Mesendoderm (in vitro differentiated cells): ENCODE measurements at regions not wholly inside any gene's neighbourhood (a gene's known extent, or its start where the extent isn't known, plus 50 kb on each side); places are given as distances from the start of the nearest gene placed in this dataset.

Source experiments
- DNase-seq: peaks from one replicate; pipeline ENCODE4 v3.0.0; 2013
- H2AK5ac ChIP-seq: 2 replicates; pipeline ENCODE4 v1.6.1; 2013; ENCODE audit warnings: low read length, inconsistent platforms
- H2BK120ac ChIP-seq: 2 replicates; pipeline ENCODE4 v1.6.1; 2013; ENCODE audit warnings: low read depth, mild to moderate bottlenecking, low read length, moderate library complexity, mixed read lengths
- H2BK15ac ChIP-seq: replicated peaks from 2 replicates; pipeline ENCODE4 v1.6.1; 2013; ENCODE audit warnings: low read depth, mild to moderate bottlenecking, moderate library complexity
- H2BK5ac ChIP-seq: 2 replicates; pipeline ENCODE4 v1.6.1; 2013; ENCODE audit warnings: low read length, inconsistent platforms
- H3K18ac ChIP-seq: 2 replicates; pipeline ENCODE4 v1.6.1; 2013; ENCODE audit warnings: mild to moderate bottlenecking, low read length, mixed read lengths
- H3K23ac ChIP-seq: one replicate; pipeline ENCODE4 v1.6.1; 2013; ENCODE audit warnings: low read length
- H3K27ac ChIP-seq: 2 replicates; pipeline ENCODE4 v1.5.1; 2013; ENCODE audit warnings: low read depth, mild to moderate bottlenecking, inconsistent platforms, low read length, moderate library complexity
- H3K27me3 ChIP-seq: 2 replicates; pipeline ENCODE4 v1.6.1; 2013; ENCODE audit warnings: low read length, control low read depth, mild to moderate bottlenecking, inconsistent platforms; ENCODE audit not compliant: insufficient read depth, poor library complexity
- H3K36me3 ChIP-seq: 2 replicates; pipeline ENCODE4 v1.6.1; 2013; ENCODE audit warnings: low read length, inconsistent platforms; ENCODE audit not compliant: control insufficient read depth, insufficient read depth
- H3K4ac ChIP-seq: one replicate; pipeline ENCODE4 v1.6.1; 2013; ENCODE audit warnings: low read depth, mild to moderate bottlenecking, low read length, moderate library complexity
- H3K4me1 ChIP-seq: 2 replicates; pipeline ENCODE4 v1.6.1; 2013; ENCODE audit warnings: low read depth, low read length, inconsistent platforms; ENCODE audit not compliant: control insufficient read depth
- H3K4me2 ChIP-seq: 2 replicates; pipeline ENCODE4 v1.6.1; 2013; ENCODE audit warnings: low read length
- H3K4me3 ChIP-seq: 2 replicates; pipeline ENCODE4 v1.5.1; 2013; ENCODE audit warnings: mild to moderate bottlenecking, low read length
- H3K56ac ChIP-seq: one replicate; pipeline ENCODE4 v1.6.1; 2013; ENCODE audit warnings: low read length
- H3K79me1 ChIP-seq: 2 replicates; pipeline ENCODE4 v1.6.1; 2013; ENCODE audit warnings: low read length, inconsistent platforms
- H3K79me2 ChIP-seq: 2 replicates; pipeline ENCODE4 v1.6.1; 2013; ENCODE audit warnings: mild to moderate bottlenecking, low read length; ENCODE audit not compliant: control insufficient read depth, insufficient read depth
- H3K9ac ChIP-seq: 2 replicates; pipeline ENCODE4 v1.6.1; 2013; ENCODE audit warnings: low read length, inconsistent platforms
- H4K5ac ChIP-seq: one replicate; pipeline ENCODE4 v1.6.1; 2013; ENCODE audit warnings: low read length
- H4K8ac ChIP-seq: one replicate; pipeline ENCODE4 v1.6.1; 2013; ENCODE audit warnings: low read depth, mild to moderate bottlenecking, control low read depth, low read length, moderate library complexity
- WGBS: extraction: QIAGEN DNeasy Blood & Tissue Kit; methylation state at CpG from one replicate; pipeline ENCODE4 v1.1.7; 2013; ENCODE audit warnings: low lambda C conversion rate, missing lambda C conversion rate; ENCODE audit not compliant: insufficient coverage; ENCODE audit errors: extremely low coverage; 5-methylcytosine and 5-hydroxymethylcytosine counted together

DNA sequence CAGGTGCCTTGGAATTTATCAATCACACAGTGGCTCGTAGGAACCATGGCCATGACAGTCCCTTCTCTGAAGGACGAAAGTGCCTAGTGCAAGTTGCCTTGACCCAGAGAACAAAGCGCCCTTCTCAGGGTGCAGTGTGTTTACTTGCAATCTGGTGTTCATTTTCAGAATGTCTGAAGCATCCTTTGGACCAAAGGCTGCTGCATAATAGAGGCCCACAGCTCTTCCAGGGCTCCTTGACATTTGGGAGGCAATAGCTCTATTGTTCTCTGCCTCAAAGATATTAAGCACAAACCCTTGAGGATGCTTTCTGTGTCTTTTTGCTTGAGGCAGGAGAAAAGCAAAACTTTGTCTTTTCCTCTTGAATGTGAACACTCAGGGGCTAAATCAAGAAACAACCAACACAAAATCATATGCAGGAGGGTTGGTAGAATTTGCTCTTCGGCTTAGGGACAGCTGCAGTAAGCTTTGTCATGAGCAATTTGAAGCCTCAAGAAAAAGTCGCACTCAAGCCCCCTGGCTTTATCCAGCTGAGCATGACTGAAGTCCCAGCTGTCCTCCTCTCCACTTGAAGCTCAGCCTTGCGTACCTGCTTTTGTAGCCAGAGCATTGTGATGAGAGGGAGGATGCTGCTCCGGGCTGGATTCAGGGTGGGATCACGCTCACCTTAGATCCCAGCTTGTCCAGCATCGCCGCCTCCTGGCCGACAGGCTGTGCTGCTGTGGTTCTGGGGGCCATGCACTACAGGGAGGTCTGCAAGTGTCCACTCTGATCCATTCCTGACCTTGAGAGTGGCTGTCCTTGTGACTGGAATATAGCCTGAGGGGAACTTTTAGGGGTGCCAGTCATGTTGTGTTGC lies 495.4 kb downstream of the CDH26 start:
- no peak overlapping the region for H4K8ac ChIP-seq
- H3K23ac ChIP-seq = no peak overlapping the region
- no peak overlapping the region for H2BK120ac ChIP-seq
- no peak overlapping the region for H3K56ac ChIP-seq
- H3K27me3 ChIP-seq = no peaks in the 10 kb centered on the region
- no peak overlapping the region for H2BK15ac ChIP-seq
- H3K9ac ChIP-seq = no peak overlapping the region
- H3K4me2 ChIP-seq = no peak overlapping the region
- H2BK5ac ChIP-seq = no peak overlapping the region
- no peaks in the 10 kb centered on the region for H3K79me1 ChIP-seq
- H3K36me3 ChIP-seq = no peaks in the 10 kb centered on the region
- H3K4me3 ChIP-seq = no peak overlapping the region
- H3K18ac ChIP-seq = no peak overlapping the region
- H3K4me1 ChIP-seq = no peaks in the 10 kb centered on the region
- no peak overlapping the region for H4K5ac ChIP-seq
- no peak overlapping the region for H2AK5ac ChIP-seq
- DNase-seq = peak; percentile 56
- H3K27ac ChIP-seq = no peak overlapping the region
- no peaks in the 10 kb centered on the region for H3K79me2 ChIP-seq
- no peak overlapping the region for H3K4ac ChIP-seq
- no CpG with 5 or more reads among the region's 11 CpGs for WGBS

- H2BK15ac ChIP-seq = no peak overlapping the region
- no peak overlapping the region for H4K8ac ChIP-seq
- no peak overlapping the region for H4K5ac ChIP-seq
- H3K56ac ChIP-seq = no peak overlapping the region
- no peak overlapping the region for H3K23ac ChIP-seq
- no peak overlapping the region for H2BK5ac ChIP-seq
- no peak for DNase-seq
- H3K4me2 ChIP-seq = no peak overlapping the region
- H3K4me3 ChIP-seq = no peak overlapping the region
- H3K79me1 ChIP-seq = no peaks in the 10 kb centered on the region
- H2BK120ac ChIP-seq = no peak overlapping the region
- WGBS = no CpG with 5 or more reads among the region's 8 CpGs
- H3K4ac ChIP-seq = no peak overlapping the region
- H3K4me1 ChIP-seq = no peaks in the 10 kb centered on the region
- H2AK5ac ChIP-seq = no peak overlapping the region
- no peak overlapping the region for H3K9ac ChIP-seq
- H3K36me3 ChIP-seq = no peaks in the 10 kb centered on the region
- no peak overlapping the region for H3K18ac ChIP-seq
- H3K79me2 ChIP-seq = no peaks in the 10 kb centered on the region
- H3K27me3 ChIP-seq = no peaks in the 10 kb centered on the region
- no peak overlapping the region for H3K27ac ChIP-seq
These were observed 496.3 kb downstream of the CDH26 start for GRCh38 chr20:60454491-60454890.

DNA sequence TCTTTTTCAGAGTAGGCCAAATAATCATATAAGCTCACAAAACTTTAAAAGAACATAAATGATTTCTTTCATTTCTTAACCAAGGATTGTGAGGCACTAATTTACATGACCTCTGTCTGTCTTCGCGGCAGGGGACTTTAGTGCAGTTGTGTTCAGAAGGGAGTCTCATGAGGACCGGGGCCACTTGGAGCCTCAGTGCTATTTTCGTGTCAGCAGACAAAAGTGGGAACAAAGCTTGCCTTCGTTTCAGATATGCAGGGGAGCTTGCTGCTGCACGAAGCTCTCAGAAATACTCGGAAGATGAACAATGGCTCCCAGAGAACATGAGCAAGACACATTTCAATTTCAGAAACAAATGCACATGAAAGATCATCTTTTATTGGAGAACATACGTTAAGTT lies 497.0 kb downstream of the CDH26 start:
- H2BK5ac ChIP-seq = no peak overlapping the region
- no peak overlapping the region for H2AK5ac ChIP-seq
- H3K4me1 ChIP-seq = no peaks in the 10 kb centered on the region
- WGBS = no CpG with 5 or more reads among the region's 8 CpGs
- H3K18ac ChIP-seq = no peak overlapping the region
- H3K79me2 ChIP-seq = no peaks in the 10 kb centered on the region
- no peak overlapping the region for H3K9ac ChIP-seq
- no peak overlapping the region for H3K4me2 ChIP-seq
- no peak overlapping the region for H4K8ac ChIP-seq
- no peak overlapping the region for H2BK15ac ChIP-seq
- no peaks in the 10 kb centered on the region for H3K36me3 ChIP-seq
- H3K4ac ChIP-seq = no peak overlapping the region
- no peak for DNase-seq
- H4K5ac ChIP-seq = no peak overlapping the region
- no peaks in the 10 kb centered on the region for H3K79me1 ChIP-seq
- H3K4me3 ChIP-seq = no peak overlapping the region
- H3K56ac ChIP-seq = no peak overlapping the region
- no peak overlapping the region for H3K23ac ChIP-seq
- H3K27ac ChIP-seq = no peak overlapping the region
- H2BK120ac ChIP-seq = no peak overlapping the region
- no peaks in the 10 kb centered on the region for H3K27me3 ChIP-seq

DNA sequence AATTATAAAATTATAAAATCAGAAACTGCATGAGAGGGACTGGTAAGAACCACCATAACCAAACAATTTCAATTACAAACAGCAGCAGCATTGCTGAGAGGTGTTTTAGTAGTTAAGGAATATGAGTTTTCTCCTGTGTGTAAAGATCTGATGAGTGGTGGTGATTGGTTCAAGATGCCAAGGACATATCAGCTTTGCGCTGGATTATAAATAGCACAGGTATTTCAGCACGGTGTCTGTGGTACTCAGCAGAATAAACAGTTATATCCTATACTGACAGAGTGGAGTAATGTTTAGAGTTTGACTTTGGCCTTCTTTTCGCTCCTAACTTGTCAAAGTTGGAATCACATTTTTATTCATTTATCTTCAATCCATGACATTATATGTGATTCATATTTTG lies 501.0 kb downstream of the CDH26 start:
- Histone ChIP-seq H3K4me2 (no peak overlapping the region), H3K79me1 (no peaks in the 10 kb centered on the region), H3K18ac (no peak overlapping the region), H3K79me2 (no peaks in the 10 kb centered on the region), H2AK5ac (no peak overlapping the region), H3K9ac (no peak overlapping the region), H3K4ac (no peak overlapping the region), H3K4me1 (no peaks in the 10 kb centered on the region), H3K27me3 (no peaks in the 10 kb centered on the region), H3K23ac (no peak overlapping the region), H2BK5ac (no peak overlapping the region), H3K4me3 (no peak overlapping the region), H4K8ac (no peak overlapping the region), H2BK15ac (no peak overlapping the region), H3K36me3 (no peaks in the 10 kb centered on the region), H4K5ac (no peak overlapping the region), H3K56ac (no peak overlapping the region), H2BK120ac (no peak overlapping the region), H3K27ac (no peak overlapping the region)
- no peak for DNase-seq
- no CpG with 5 or more reads among the region's 3 CpGs for WGBS

DNA sequence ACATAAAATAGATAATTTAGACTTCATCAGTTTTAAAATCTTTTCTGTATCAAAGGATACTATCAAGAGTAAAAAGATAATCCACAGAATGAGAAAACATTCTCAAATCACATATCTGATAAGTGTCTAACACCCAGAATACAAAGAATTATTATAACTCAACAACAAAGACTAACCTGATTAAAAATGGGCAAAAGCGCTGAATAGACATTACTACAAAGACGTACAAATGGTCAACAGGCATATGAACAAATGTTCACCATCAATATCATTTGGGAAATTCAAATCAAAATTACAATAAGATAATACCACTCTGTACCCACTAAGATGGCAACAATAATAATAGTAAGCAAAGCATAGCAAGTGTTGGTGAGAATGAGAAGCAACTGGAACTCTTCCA lies 503.8 kb downstream of the CDH26 start:
- H2AK5ac ChIP-seq = no peak overlapping the region

GRCh38 chr20:60463798-60464197 lies 505.6 kb downstream of the CDH26 start:
- Histone ChIP-seq H4K5ac (no peak overlapping the region), H2BK120ac (no peak overlapping the region), H3K4me1 (no peaks in the 10 kb centered on the region), H3K27me3 (no peaks in the 10 kb centered on the region), H3K79me1 (no peaks in the 10 kb centered on the region), H3K36me3 (no peaks in the 10 kb centered on the region), H3K23ac (no peak overlapping the region), H3K4me2 (no peak overlapping the region), H2AK5ac (no peak overlapping the region), H3K79me2 (no peaks in the 10 kb centered on the region), H3K9ac (no peak overlapping the region), H3K56ac (no peak overlapping the region), H3K4me3 (no peak overlapping the region), H2BK5ac (no peak overlapping the region), H2BK15ac (no peak overlapping the region), H3K18ac (no peak overlapping the region), H3K4ac (no peak overlapping the region), H3K27ac (no peak overlapping the region), H4K8ac (no peak overlapping the region)
- DNase-seq = no peak
- WGBS = no CpG with 5 or more reads among the region's 2 CpGs

More for the DNA sequence above, 503.8 kb downstream of the CDH26 start:
- Histone ChIP-seq H3K4me3 (no peak overlapping the region), H4K8ac (no peak overlapping the region), H3K79me2 (no peaks in the 10 kb centered on the region), H3K4ac (no peak overlapping the region), H2BK5ac (no peak overlapping the region), H3K27ac (no peak overlapping the region), H4K5ac (no peak overlapping the region), H3K9ac (no peak overlapping the region), H2BK15ac (no peak overlapping the region), H3K4me2 (no peak overlapping the region), H3K56ac (no peak overlapping the region), H3K27me3 (no peaks in the 10 kb centered on the region), H3K36me3 (no peaks in the 10 kb centered on the region), H3K79me1 (no peaks in the 10 kb centered on the region), H2BK120ac (no peak overlapping the region), H3K18ac (no peak overlapping the region), H3K23ac (no peak overlapping the region), H3K4me1 (no peaks in the 10 kb centered on the region)
- WGBS = no CpG with 5 or more reads among the region's 2 CpGs
- DNase-seq = no peak
